GM12878 (cell line): ENCODE measurements at regions not wholly inside any gene's neighbourhood (a gene's known extent, or its start where the extent isn't known, plus 50 kb on each side); places are given as distances from the start of the nearest gene placed in this dataset.

Experiments used
- ATAC-seq: fragments of 200-7000 bp; cut with Tn5 transposase; 3 replicates; pipeline ENCODE4 v1.9.1; 2020; ENCODE audit warnings: mild to moderate bottlenecking, moderate library complexity
- BruUV-seq: library from RNA; stranded (reverse); fragments of 400-500 nt; replicated peaks from 2 replicates; lab custom pipeline; 2021; lab: Mats Ljungman, UMichigan
- CTCF ChIA-PET: fragments of 300-600 bp; sonication (Branson Sonifier 250); formaldehyde crosslinking; extraction: SDS; loops from one replicate; lab custom pipeline; 2021; ENCODE audit warnings: inconsistent platforms; lab: Yijun Ruan, JAX
- POLR2A ChIA-PET: fragments of 350-600 bp; formaldehyde crosslinking; extraction: SDS; loops from one replicate; lab custom pipeline; 2021; ENCODE audit warnings: inconsistent platforms; lab: Charles Lee
- RAD21 ChIA-PET: fragments of 300-600 bp; sonication (Branson Sonifier 250); formaldehyde crosslinking; loops from one replicate; lab custom pipeline; 2023; ENCODE audit warnings: antibody characterized with exemption; ENCODE audit not compliant: unreplicated experiment; lab: Charles Lee
- SMC1A ChIA-PET: fragments of 300-600 bp; sonication (Branson Sonifier 250); formaldehyde crosslinking; loops from one replicate; lab custom pipeline; 2023; ENCODE audit not compliant: unreplicated experiment, uncharacterized antibody; lab: Charles Lee
- DNase-seq: peaks from one replicate; pipeline ENCODE4 v3.0.0-alpha.2; 2011; ENCODE audit warnings: low read depth, low spot score
- FAIRE-seq: peaks from 3 replicates; lab custom pipeline; 2011; peaks lifted over from hg19 to GRCh38; lab: Jason Lieb, UNC
- H2AFZ ChIP-seq: 2 replicates; pipeline ENCODE4 v1.6.0; 2011; ENCODE audit warnings: low read depth, low read length, control low read depth; ENCODE audit not compliant: control insufficient read depth
- H3K27ac ChIP-seq: 2 replicates; pipeline ENCODE4 v1.5.1; 2011; ENCODE audit warnings: control low read depth; ENCODE audit not compliant: control insufficient read depth, insufficient read depth
- H3K27me3 ChIP-seq, 2 experiments: replicated peaks in 1 of 2; 2 replicates each; pipeline versions ENCODE4 v1.6.0 to v1.6.1; 2011; ENCODE audit warnings: low read length in 1 of 2; ENCODE audit not compliant: control insufficient read depth in 2 of 2, insufficient read depth in 2 of 2
- H3K36me3 ChIP-seq, 2 experiments: 2 replicates each; pipeline ENCODE4 v1.5.1; 2011; ENCODE audit warnings: low read length in 1 of 2; ENCODE audit not compliant: control insufficient read depth in 2 of 2, insufficient read depth in 2 of 2
- H3K4me1 ChIP-seq: 2 replicates; pipeline ENCODE4 v1.6.1; 2011; ENCODE audit warnings: mild to moderate bottlenecking, low read length, moderate library complexity, mixed read lengths; ENCODE audit not compliant: control insufficient read depth, insufficient read depth
- H3K4me2 ChIP-seq: 2 replicates; pipeline ENCODE4 v1.6.0; 2011; ENCODE audit warnings: control low read depth; ENCODE audit not compliant: control insufficient read depth, insufficient read depth
- H3K4me3 ChIP-seq: fragments of 200-600 bp; sonication (generic); 2 replicates; pipeline ENCODE4 v1.5.1; 2016
- H3K79me2 ChIP-seq: 2 replicates; pipeline ENCODE4 v1.6.0; 2011; ENCODE audit warnings: low read length; ENCODE audit not compliant: control insufficient read depth, insufficient read depth
- H3K9ac ChIP-seq: 2 replicates; pipeline ENCODE4 v1.8.0; 2011; ENCODE audit warnings: low read length, control low read depth, mixed read lengths; ENCODE audit not compliant: control insufficient read depth, insufficient read depth
- H3K9me3 ChIP-seq: replicated peaks from 3 replicates; pipeline ENCODE4 v1.5.1; 2011; ENCODE audit warnings: mild to moderate bottlenecking, low read length; ENCODE audit not compliant: control insufficient read depth, insufficient read depth
- H4K20me1 ChIP-seq: 2 replicates; pipeline ENCODE4 v1.6.0; 2011; ENCODE audit not compliant: control insufficient read depth, insufficient read depth
- CBX3 ChIP-seq: fragments of 200-600 bp; sonication (generic); IDR thresholded peaks from 2 replicates; pipeline ENCODE4 v1.6.1; 2016; ENCODE audit warnings: low read depth, borderline replicate concordance
- HDAC6 ChIP-seq: fragments of 200-600 bp; sonication (generic); IDR thresholded peaks from one replicate; pipeline ENCODE4 v1.8.0; 2017; ENCODE audit warnings: antibody characterized with exemption; ENCODE audit not compliant: unreplicated experiment
- IKZF1 ChIP-seq: fragments of 450-650 bp; conservative IDR thresholded peaks from 2 replicates; pipeline ENCODE4 v1.6.1; 2017; ENCODE audit warnings: antibody characterized with exemption, mild to moderate bottlenecking
- IRF5 ChIP-seq: fragments of 450-650 bp; IDR thresholded peaks from 2 replicates; pipeline ENCODE4 v1.6.1; 2017; ENCODE audit warnings: borderline replicate concordance
- MXI1 ChIP-seq: fragments of 150-350 bp; IDR thresholded peaks from 2 replicates; pipeline ENCODE4 v1.6.1; 2011; ENCODE audit warnings: low read depth, mild to moderate bottlenecking, inconsistent platforms, low read length, improper control_type of control experiment
- NR2C1 ChIP-seq: fragments of 450-650 bp; IDR thresholded peaks from 2 replicates; pipeline ENCODE4 v1.6.1; 2017; ENCODE audit warnings: antibody characterized with exemption, mild to moderate bottlenecking, moderate library complexity
- POLR2AphosphoS5 ChIP-seq: IDR thresholded peaks from 2 replicates; pipeline ENCODE4 v1.6.1; 2011; ENCODE audit warnings: mild to moderate bottlenecking, low read length, inconsistent platforms
- RBBP5 ChIP-seq: fragments of 200-600 bp; sonication (generic); conservative IDR thresholded peaks from 2 replicates; pipeline ENCODE4 v1.6.1; 2016
- RFX5 ChIP-seq: IDR thresholded peaks from 2 replicates; pipeline ENCODE4 v1.6.1; 2011; ENCODE audit warnings: low read depth, low read length, improper control_type of control experiment
- SMC3 ChIP-seq: IDR thresholded peaks from 2 replicates; pipeline ENCODE4 v1.6.1; 2011; ENCODE audit warnings: low read length, improper control_type of control experiment, borderline replicate concordance
- SP1 ChIP-seq: IDR thresholded peaks from one replicate; pipeline ENCODE4 v1.6.1; 2011; ENCODE audit warnings: low read depth, low read length
- SREBF1 ChIP-seq: IDR thresholded peaks from 2 replicates; pipeline ENCODE4 v1.6.1; 2012; ENCODE audit warnings: mild to moderate bottlenecking, low read length
- TARDBP ChIP-seq: IDR thresholded peaks from 2 replicates; pipeline ENCODE4 v1.6.1; 2016; ENCODE audit warnings: borderline replicate concordance
- WRNIP1 ChIP-seq: IDR thresholded peaks from 2 replicates; pipeline ENCODE4 v1.6.1; 2011; ENCODE audit warnings: low read depth, low read length, improper control_type of control experiment, borderline replicate concordance
- WGBS: methylation state at CpG from one replicate; pipeline ENCODE4 v1.1.6; 2016; ENCODE audit warnings: low lambda C conversion rate; ENCODE audit not compliant: insufficient replicate concordance, insufficient coverage; ENCODE audit errors: missing lambda C conversion rate; 5-methylcytosine and 5-hydroxymethylcytosine counted together
- in situ Hi-C: fragments of 300-500 bp; cut with MboI; formaldehyde crosslinking; loops from 9 replicates; pipeline ENCODE4 v1.14.3; 2018; ENCODE audit warnings: mixed read lengths
- intact Hi-C: fragments of 100-400 bp; cut with micrococcal nuclease; formaldehyde crosslinking; loops from one replicate; pipeline ENCODE4 v1.14.2; 2022; ENCODE audit not compliant: unreplicated experiment
- TF ChIP-seq, protein P1 (sequence below): fragments of 450-650 bp; IDR thresholded peaks from 2 replicates; pipeline ENCODE4 v1.6.1; 2014; ENCODE audit warnings: mild to moderate bottlenecking
- TF ChIP-seq, protein P2 (sequence below): IDR thresholded peaks from 2 replicates; pipeline ENCODE4 v1.6.1; 2012; ENCODE audit warnings: low read length, inconsistent platforms

DNA sequence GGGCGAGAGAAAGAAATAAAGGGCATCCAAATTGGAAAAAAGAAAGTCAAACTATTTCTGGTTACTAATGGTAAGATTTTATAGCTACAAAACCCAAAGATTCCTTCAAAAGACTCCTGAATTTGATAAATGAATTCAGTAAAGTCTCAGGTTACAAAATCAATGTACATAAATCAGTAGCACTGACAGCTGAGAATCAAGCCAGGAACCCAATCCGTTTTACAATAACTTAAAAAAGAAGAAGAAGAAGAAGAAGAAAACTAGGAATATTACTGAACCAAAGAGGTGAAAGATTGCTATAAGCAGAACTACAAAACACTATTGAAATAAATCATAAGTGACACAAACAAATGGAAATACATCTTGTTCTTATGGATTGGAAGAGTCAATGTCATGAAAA is 291.5 kb upstream of the GULP1 start (continued):
- TF ChIP-seq, protein P1, sequence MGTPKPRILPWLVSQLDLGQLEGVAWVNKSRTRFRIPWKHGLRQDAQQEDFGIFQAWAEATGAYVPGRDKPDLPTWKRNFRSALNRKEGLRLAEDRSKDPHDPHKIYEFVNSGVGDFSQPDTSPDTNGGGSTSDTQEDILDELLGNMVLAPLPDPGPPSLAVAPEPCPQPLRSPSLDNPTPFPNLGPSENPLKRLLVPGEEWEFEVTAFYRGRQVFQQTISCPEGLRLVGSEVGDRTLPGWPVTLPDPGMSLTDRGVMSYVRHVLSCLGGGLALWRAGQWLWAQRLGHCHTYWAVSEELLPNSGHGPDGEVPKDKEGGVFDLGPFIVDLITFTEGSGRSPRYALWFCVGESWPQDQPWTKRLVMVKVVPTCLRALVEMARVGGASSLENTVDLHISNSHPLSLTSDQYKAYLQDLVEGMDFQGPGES = no peak
- TF ChIP-seq IKZF1 (no peak), POLR2AphosphoS5 (no peak), MXI1 (no peak), SMC3 (no peak)
- TF ChIP-seq, all 136 proteins: peak for 0

GRCh38 chr2:188003800-188004199 is 287.9 kb upstream of the GULP1 start:
- POLR2A ChIA-PET = no interaction called here
- FAIRE-seq = no peak
- Histone ChIP-seq H3K9ac (no peak overlapping the region), H3K36me3 (no peaks in the 10 kb centered on the region), H3K27me3 (no peaks in the 10 kb centered on the region; a peak in 1 of 4 replicates), H4K20me1 (no peaks in the 10 kb centered on the region), H3K4me2 (no peak overlapping the region), H3K4me1 (no peaks in the 10 kb centered on the region), H3K9me3 (no peaks in the 10 kb centered on the region), H2AFZ (no peak overlapping the region), H3K79me2 (no peaks in the 10 kb centered on the region), H3K4me3 (no peak overlapping the region), H3K27ac (no peak overlapping the region)
- in situ Hi-C loops (no loop called here), intact Hi-C loops (no loop called here)
- no peak for ATAC-seq
- RAD21 ChIA-PET = interaction anchor here (0.7 kb wide), 1 partner anchor 1135 kb away, joined by 3 read pairs; no protein-coding TSS in a partner anchor
- TF ChIP-seq SREBF1 (no peak), NR2C1 (no peak), RBBP5 (no peak), IRF5 (no peak), WRNIP1 (no peak), HDAC6 (no peak), SP1 (no peak), CBX3 (no peak), TARDBP (no peak), RFX5 (no peak)
- TF ChIP-seq, protein P2, sequence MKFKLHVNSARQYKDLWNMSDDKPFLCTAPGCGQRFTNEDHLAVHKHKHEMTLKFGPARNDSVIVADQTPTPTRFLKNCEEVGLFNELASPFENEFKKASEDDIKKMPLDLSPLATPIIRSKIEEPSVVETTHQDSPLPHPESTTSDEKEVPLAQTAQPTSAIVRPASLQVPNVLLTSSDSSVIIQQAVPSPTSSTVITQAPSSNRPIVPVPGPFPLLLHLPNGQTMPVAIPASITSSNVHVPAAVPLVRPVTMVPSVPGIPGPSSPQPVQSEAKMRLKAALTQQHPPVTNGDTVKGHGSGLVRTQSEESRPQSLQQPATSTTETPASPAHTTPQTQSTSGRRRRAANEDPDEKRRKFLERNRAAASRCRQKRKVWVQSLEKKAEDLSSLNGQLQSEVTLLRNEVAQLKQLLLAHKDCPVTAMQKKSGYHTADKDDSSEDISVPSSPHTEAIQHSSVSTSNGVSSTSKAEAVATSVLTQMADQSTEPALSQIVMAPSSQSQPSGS = no peak
- 0% methylated on average over 2 of the region's 2 CpGs for WGBS
- CTCF ChIA-PET = no interaction called here
- SMC1A ChIA-PET = no interaction called here
- no peak for DNase-seq
- BruUV-seq = no TSS peak
